HEK293 (cell line): ENCODE measurements at regions not wholly inside any gene's neighbourhood (a gene's known extent, or its start where the extent isn't known, plus 50 kb on each side); places are given as distances from the start of the nearest gene placed in this dataset.
"Not testable (repeated sequence)": the region's sequence is repeated elsewhere in the genome, so short reads cannot be mapped to it uniquely, and the experiment has no call there.

ENCODE experiments used
- CTCF ChIA-PET: fragments of 350-600 bp; formaldehyde crosslinking; extraction: SDS; loops from one replicate; lab custom pipeline; 2021; ENCODE audit warnings: antibody characterized with exemption; lab: Yijun Ruan, JAX
- POLR2A ChIA-PET: fragments of 300-600 bp; formaldehyde crosslinking; extraction: SDS; loops from one replicate; lab custom pipeline; 2020; ENCODE audit warnings: antibody characterized with exemption, inconsistent platforms; lab: Yijun Ruan, JAX
- H3K27ac ChIP-seq: fragments of 200-500 bp; sonication (Bioruptor generic); 2 replicates; pipeline ENCODE4 v1.5.1; 2014; ENCODE audit warnings: low read depth, low read length, control low read depth, inconsistent platforms; ENCODE audit errors: extremely low read depth
- H3K36me3 ChIP-seq, 2 experiments: fragments of 200-500 bp in 1 of 2; sonication (Bioruptor generic) in 1 of 2; 1 replicate in 1 of 2; 2 replicates in 1 of 2; pipeline ENCODE4 v1.5.1; 2014 to 2017; ENCODE audit warnings: inconsistent platforms in 2 of 2, low read length in 2 of 2; ENCODE audit not compliant: control insufficient read depth in 2 of 2, insufficient read depth in 1 of 2
- H3K4me1 ChIP-seq: fragments of 200-500 bp; sonication (Bioruptor generic); 2 replicates; pipeline ENCODE4 v1.5.1; 2014; ENCODE audit warnings: mild to moderate bottlenecking, low read length, inconsistent platforms; ENCODE audit not compliant: control insufficient read depth, insufficient read depth
- H3K4me3 ChIP-seq: 2 replicates; pipeline ENCODE4 v1.5.1; 2011; ENCODE audit warnings: low read depth, mild to moderate bottlenecking, control low read depth, low read length, moderate library complexity
- H3K9me3 ChIP-seq: fragments of 200-500 bp; sonication (Bioruptor generic); 2 replicates; pipeline ENCODE4 v1.5.1; 2014; ENCODE audit warnings: low read depth, low read length, inconsistent platforms; ENCODE audit not compliant: control insufficient read depth, insufficient read depth
- BCL11B ChIP-seq: fragments of 450-650 bp; formaldehyde crosslinking; IDR thresholded peaks from 2 replicates; pipeline ENCODE4 v1.5.1; 2016; ENCODE audit warnings: low read depth, missing biosample characterization, missing genetic modification characterization
- GLI2 ChIP-seq: fragments of 450-650 bp; formaldehyde crosslinking; IDR thresholded peaks from 2 replicates; pipeline ENCODE4; 2017; ENCODE audit warnings: missing biosample characterization, missing genetic modification characterization, low read depth, borderline replicate concordance
- HOXA7 ChIP-seq: sonication (generic); formaldehyde crosslinking; IDR thresholded peaks from 2 replicates; pipeline ENCODE4 v1.8.1; 2022; ENCODE audit warnings: missing genetic modification reagents, borderline replicate concordance
- KLF16 ChIP-seq: fragments of 450-650 bp; formaldehyde crosslinking; IDR thresholded peaks from 2 replicates; pipeline ENCODE4 v1.5.1; 2017; ENCODE audit warnings: missing biosample characterization, missing genetic modification characterization
- MZF1 ChIP-seq: fragments of 450-650 bp; formaldehyde crosslinking; IDR thresholded peaks from 2 replicates; pipeline ENCODE4 v1.5.1; 2017; ENCODE audit warnings: missing biosample characterization, missing genetic modification characterization, borderline replicate concordance
- ZBTB1 ChIP-seq: fragments of 450-650 bp; formaldehyde crosslinking; IDR thresholded peaks from 2 replicates; pipeline ENCODE4 v1.5.1; 2016; ENCODE audit warnings: missing biosample characterization, missing genetic modification characterization
- ZBTB17 ChIP-seq: fragments of 450-650 bp; formaldehyde crosslinking; IDR thresholded peaks from 2 replicates; pipeline ENCODE4 v1.5.1; 2016; ENCODE audit warnings: missing biosample characterization, missing genetic modification characterization
- ZBTB48 ChIP-seq: fragments of 450-650 bp; formaldehyde crosslinking; IDR thresholded peaks from 2 replicates; pipeline ENCODE4 v1.5.1; 2016; ENCODE audit warnings: missing biosample characterization, missing genetic modification characterization
- ZEB2 ChIP-seq: fragments of 450-650 bp; formaldehyde crosslinking; IDR thresholded peaks from 2 replicates; pipeline ENCODE4 v1.5.1; 2016; ENCODE audit warnings: missing biosample characterization, missing genetic modification characterization
- ZNF157 ChIP-seq: fragments of 450-650 bp; formaldehyde crosslinking; IDR thresholded peaks from 2 replicates; pipeline ENCODE4 v1.5.1; 2016; ENCODE audit warnings: missing biosample characterization, missing genetic modification characterization
- ZNF16 ChIP-seq: fragments of 450-650 bp; formaldehyde crosslinking; IDR thresholded peaks from 2 replicates; pipeline ENCODE4 v1.5.1; 2016; ENCODE audit warnings: low read depth, missing biosample characterization, missing genetic modification characterization
- ZNF366 ChIP-seq: fragments of 450-650 bp; formaldehyde crosslinking; conservative IDR thresholded peaks from 2 replicates; pipeline ENCODE4 v1.5.1; 2016; ENCODE audit warnings: missing biosample characterization, missing genetic modification characterization
- ZNF37A ChIP-seq: fragments of 450-650 bp; IDR thresholded peaks from 2 replicates; pipeline ENCODE4 v1.5.1; 2018; ENCODE audit warnings: missing biosample characterization, missing genetic modification characterization
- ZNF48 ChIP-seq: fragments of 450-650 bp; formaldehyde crosslinking; IDR thresholded peaks from 2 replicates; pipeline ENCODE4 v1.5.1; 2016; ENCODE audit warnings: missing biosample characterization, missing genetic modification characterization
- ZNF530 ChIP-seq: fragments of 450-650 bp; formaldehyde crosslinking; IDR thresholded peaks from 2 replicates; pipeline ENCODE4 v1.5.1; 2016; ENCODE audit warnings: low read depth, missing biosample characterization, missing genetic modification characterization
- ZNF596 ChIP-seq: fragments of 450-650 bp; IDR thresholded peaks from 2 replicates; pipeline ENCODE4 v1.5.0; 2018; ENCODE audit warnings: missing biosample characterization, mild to moderate bottlenecking, missing genetic modification characterization, moderate library complexity
- ZNF664 ChIP-seq: fragments of 450-650 bp; formaldehyde crosslinking; IDR thresholded peaks from 2 replicates; pipeline ENCODE4 v1.5.1; 2016; ENCODE audit warnings: missing biosample characterization, missing genetic modification characterization
- ZNF707 ChIP-seq: fragments of 450-650 bp; formaldehyde crosslinking; IDR thresholded peaks from 2 replicates; pipeline ENCODE4 v1.5.1; 2016; ENCODE audit warnings: missing biosample characterization, missing genetic modification characterization
- TF ChIP-seq, protein P1 (sequence below): fragments of 450-650 bp; formaldehyde crosslinking; IDR thresholded peaks from 2 replicates; pipeline ENCODE4 v1.5.1; 2016; ENCODE audit warnings: missing biosample characterization, missing genetic modification characterization
- TF ChIP-seq, protein P2 (sequence below): fragments of 450-650 bp; formaldehyde crosslinking; IDR thresholded peaks from 2 replicates; pipeline ENCODE4 v1.5.1; 2016; ENCODE audit warnings: missing biosample characterization, missing genetic modification characterization, low read depth
- TF ChIP-seq, protein P3 (sequence below): fragments of 450-650 bp; formaldehyde crosslinking; conservative IDR thresholded peaks from 2 replicates; pipeline ENCODE4 v1.5.1; 2016; ENCODE audit warnings: low read depth, missing biosample characterization, missing genetic modification characterization

DNA sequence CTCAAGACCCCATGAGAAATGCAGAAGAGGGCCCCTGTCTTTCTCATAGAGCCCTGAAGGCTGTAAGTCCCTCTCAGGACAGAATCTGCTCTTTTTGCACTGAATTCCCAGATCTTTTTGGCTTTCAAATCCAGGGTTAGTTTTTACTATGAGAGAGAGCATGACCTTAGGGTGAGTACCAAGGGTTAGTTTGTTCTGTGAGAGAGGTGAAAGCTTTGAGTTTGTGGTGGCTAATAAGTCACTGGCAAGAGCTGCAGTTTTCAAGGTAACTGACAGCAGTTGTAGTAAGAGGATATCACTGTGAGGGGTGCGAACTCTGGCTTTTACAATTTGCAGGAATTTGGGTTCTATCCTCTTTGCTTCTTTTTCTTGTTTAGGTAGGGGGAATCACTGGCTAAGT, 248.4 kb upstream of the KCNH7 start:
- POLR2A ChIA-PET = no interaction called here

DNA sequence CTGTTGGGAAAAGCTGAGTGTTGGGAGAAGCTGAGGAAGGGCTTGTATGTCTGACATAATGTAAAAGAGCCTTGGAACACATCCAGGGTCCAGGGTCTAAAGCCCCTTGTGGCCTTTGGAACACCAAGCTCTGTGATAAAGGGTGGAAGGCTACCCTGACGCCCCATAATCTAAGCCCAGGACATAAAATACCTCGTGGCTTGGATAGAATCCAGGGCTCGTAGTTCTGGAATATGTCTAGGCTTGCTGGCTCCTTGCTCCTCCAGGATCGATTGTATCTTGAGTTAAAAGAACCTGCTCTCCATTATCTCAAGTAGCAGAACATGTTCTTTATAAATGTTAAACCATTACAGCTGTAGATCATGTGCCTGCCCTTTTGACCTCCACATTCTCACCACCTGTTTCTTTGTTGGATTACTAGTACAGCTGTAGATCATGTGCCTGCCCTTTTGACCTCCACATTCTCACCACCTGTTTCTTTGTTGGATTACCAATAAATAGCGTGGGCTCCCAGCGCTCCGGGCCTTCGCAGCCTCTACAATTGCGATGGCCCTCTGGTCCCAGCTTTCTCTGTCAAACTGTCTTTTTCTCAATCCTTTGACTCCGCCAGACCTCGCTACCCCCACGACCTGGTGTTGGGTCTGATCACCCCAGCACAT, 246.9 kb upstream of the KCNH7 start:
- H3K27ac ChIP-seq, H3K9me3 ChIP-seq, H3K4me3 ChIP-seq, CTCF ChIA-PET, POLR2A ChIA-PET, H3K4me1 ChIP-seq, H3K36me3 ChIP-seq: not testable (repeated sequence)

More for the DNA sequence above, 248.4 kb upstream of the KCNH7 start:
- TF ChIP-seq ZBTB17 (tag by site-specific recombination) = no peak
- TF ChIP-seq ZBTB1 (tag by site-specific recombination) = no peak
- H3K9me3 ChIP-seq = no peaks in the 10 kb centered on the region
- H3K36me3 ChIP-seq = no peaks in the 10 kb centered on the region
- H3K4me1 ChIP-seq = no peaks in the 10 kb centered on the region
- CTCF ChIA-PET = no interaction called here
- no peak overlapping the region for H3K27ac ChIP-seq
- H3K4me3 ChIP-seq = no peak overlapping the region

DNA sequence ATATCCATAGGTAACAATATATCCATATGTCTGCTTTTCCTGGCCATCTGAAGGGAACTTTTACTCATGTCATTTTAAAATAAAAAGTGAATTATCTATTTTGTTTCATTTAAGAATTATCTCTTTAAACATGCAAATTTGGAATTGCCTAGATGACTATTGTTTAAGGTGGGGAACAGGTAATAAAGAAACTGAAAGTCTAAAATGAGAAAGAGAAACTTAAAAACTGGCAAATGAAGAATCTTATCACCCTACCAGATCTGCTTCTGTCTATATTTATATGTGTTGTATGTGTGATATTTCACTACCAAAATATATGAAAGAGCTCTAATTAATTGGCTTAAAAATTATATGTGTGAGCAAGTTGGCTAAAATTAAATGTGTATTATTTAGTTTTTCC, 243.2 kb upstream of the KCNH7 start:
- Histone ChIP-seq H3K27ac (no peak overlapping the region), H3K4me1 (no peaks in the 10 kb centered on the region), H3K9me3 (no peaks in the 10 kb centered on the region)
- CTCF ChIA-PET = no interaction called here
- TF ChIP-seq, protein P1, sequence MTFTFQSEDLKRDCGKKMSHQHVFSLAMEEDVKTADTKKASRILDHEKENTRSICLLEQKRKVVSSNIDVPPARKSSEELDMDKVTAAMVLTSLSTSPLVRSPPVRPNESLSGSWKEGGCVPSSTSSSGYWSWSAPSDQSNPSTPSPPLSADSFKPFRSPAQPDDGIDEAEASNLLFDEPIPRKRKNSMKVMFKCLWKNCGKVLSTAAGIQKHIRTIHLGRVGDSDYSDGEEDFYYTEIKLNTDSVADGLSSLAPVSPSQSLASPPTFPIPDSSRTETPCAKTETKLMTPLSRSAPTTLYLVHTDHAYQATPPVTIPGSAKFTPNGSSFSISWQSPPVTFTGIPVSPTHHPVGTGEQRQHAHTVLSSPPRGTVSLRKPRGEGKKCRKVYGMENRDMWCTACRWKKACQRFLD (tag by site-specific recombination) = no peak
- TF ChIP-seq GLI2 (tag by site-specific recombination) = no peak
- TF ChIP-seq ZNF37A (tag by site-specific recombination) = no peak
- no peak for TF ChIP-seq ZNF596 (tag by site-specific recombination)
- TF ChIP-seq KLF16 (tag by site-specific recombination) = no peak
- no peak for TF ChIP-seq ZNF707 (tag by site-specific recombination)
- TF ChIP-seq ZNF157 (tag by site-specific recombination) = no peak
- no peak for TF ChIP-seq MZF1 (tag by site-specific recombination)
- TF ChIP-seq, protein P2, sequence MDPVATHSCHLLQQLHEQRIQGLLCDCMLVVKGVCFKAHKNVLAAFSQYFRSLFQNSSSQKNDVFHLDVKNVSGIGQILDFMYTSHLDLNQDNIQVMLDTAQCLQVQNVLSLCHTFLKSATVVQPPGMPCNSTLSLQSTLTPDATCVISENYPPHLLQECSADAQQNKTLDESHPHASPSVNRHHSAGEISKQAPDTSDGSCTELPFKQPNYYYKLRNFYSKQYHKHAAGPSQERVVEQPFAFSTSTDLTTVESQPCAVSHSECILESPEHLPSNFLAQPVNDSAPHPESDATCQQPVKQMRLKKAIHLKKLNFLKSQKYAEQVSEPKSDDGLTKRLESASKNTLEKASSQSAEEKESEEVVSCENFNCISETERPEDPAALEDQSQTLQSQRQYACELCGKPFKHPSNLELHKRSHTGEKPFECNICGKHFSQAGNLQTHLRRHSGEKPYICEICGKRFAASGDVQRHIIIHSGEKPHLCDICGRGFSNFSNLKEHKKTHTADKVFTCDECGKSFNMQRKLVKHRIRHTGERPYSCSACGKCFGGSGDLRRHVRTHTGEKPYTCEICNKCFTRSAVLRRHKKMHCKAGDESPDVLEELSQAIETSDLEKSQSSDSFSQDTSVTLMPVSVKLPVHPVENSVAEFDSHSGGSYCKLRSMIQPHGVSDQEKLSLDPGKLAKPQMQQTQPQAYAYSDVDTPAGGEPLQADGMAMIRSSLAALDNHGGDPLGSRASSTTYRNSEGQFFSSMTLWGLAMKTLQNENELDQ (tag by site-specific recombination) = no peak
- TF ChIP-seq ZNF664 (tag by site-specific recombination) = no peak
- TF ChIP-seq ZNF366 (tag by site-specific recombination) = no peak
- TF ChIP-seq ZBTB48 (tag by site-specific recombination) = no peak
- no peak for TF ChIP-seq BCL11B (tag by site-specific recombination)
- TF ChIP-seq ZNF16 (tag by site-specific recombination) = no peak
- TF ChIP-seq ZNF530 (tag by site-specific recombination) = no peak
- TF ChIP-seq ZNF48 (tag by site-specific recombination) = no peak
- TF ChIP-seq ZBTB1 (tag by site-specific recombination) = no peak
- no peak for TF ChIP-seq HOXA7 (CRISPR knock-in tag)
- TF ChIP-seq ZEB2 (tag by site-specific recombination) = no peak
- TF ChIP-seq, protein P3, sequence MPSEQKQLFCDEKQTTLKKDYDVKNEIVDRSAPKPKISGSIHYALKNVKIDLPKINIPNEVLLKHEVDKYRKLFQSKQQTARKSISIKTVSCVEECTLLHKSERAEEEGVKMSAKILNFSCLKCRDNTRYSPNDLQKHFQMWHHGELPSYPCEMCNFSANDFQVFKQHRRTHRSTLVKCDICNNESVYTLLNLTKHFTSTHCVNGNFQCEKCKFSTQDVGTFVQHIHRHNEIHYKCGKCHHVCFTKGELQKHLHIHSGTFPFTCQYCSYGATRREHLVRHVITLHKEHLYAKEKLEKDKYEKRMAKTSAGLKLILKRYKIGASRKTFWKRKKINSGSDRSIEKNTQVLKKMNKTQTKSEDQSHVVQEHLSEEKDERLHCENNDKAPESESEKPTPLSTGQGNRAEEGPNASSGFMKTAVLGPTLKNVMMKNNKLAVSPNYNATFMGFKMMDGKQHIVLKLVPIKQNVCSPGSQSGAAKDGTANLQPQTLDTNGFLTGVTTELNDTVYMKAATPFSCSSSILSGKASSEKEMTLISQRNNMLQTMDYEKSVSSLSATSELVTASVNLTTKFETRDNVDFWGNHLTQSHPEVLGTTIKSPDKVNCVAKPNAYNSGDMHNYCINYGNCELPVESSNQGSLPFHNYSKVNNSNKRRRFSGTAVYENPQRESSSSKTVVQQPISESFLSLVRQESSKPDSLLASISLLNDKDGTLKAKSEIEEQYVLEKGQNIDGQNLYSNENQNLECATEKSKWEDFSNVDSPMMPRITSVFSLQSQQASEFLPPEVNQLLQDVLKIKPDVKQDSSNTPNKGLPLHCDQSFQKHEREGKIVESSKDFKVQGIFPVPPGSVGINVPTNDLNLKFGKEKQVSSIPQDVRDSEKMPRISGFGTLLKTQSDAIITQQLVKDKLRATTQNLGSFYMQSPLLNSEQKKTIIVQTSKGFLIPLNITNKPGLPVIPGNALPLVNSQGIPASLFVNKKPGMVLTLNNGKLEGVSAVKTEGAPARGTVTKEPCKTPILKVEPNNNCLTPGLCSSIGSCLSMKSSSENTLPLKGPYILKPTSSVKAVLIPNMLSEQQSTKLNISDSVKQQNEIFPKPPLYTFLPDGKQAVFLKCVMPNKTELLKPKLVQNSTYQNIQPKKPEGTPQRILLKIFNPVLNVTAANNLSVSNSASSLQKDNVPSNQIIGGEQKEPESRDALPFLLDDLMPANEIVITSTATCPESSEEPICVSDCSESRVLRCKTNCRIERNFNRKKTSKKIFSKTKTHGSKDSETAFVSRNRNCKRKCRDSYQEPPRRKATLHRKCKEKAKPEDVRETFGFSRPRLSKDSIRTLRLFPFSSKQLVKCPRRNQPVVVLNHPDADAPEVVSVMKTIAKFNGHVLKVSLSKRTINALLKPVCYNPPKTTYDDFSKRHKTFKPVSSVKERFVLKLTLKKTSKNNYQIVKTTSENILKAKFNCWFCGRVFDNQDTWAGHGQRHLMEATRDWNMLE (tag by site-specific recombination) = no peak
- TF ChIP-seq, all 188 proteins: peak for 0
- Histone ChIP-seq H3K4me3 (no peak overlapping the region), H3K36me3 (no peaks in the 10 kb centered on the region)
- POLR2A ChIA-PET = no interaction called here
